CD14-positive monocyte (primary cell): ENCODE measurements at regions not wholly inside any gene's neighbourhood (a gene's known extent, or its start where the extent isn't known, plus 50 kb on each side); places are given as distances from the start of the nearest gene placed in this dataset.

Experiments used
- DNase-seq, 3 donors: peaks; one replicate each; pipeline ENCODE4 v3.0.0-alpha.2; 2011 to 2022
- H2AFZ ChIP-seq: 2 replicates; pipeline ENCODE4 v1.6.0; 2012; ENCODE audit warnings: mild to moderate bottlenecking, low read depth, low read length, inconsistent platforms; ENCODE audit not compliant: insufficient read depth, poor library complexity, severe bottlenecking
- H3K27ac ChIP-seq, 2 donors: 1 replicate in 1 of 2; 2 replicates in 1 of 2; pipeline ENCODE4 v1.5.1; 2012 to 2013; ENCODE audit warnings: low read length in 2 of 2, control low read depth in 1 of 2, inconsistent platforms in 1 of 2, low read depth in 1 of 2, mild to moderate bottlenecking in 1 of 2
- H3K27me3 ChIP-seq, 2 donors: one replicate each; pipeline versions ENCODE4 v1.6.0 to v1.6.1; 2011 to 2013; ENCODE audit warnings: low read length in 2 of 2; ENCODE audit not compliant: control insufficient read depth in 2 of 2, insufficient read depth in 2 of 2
- H3K36me3 ChIP-seq, 2 donors: replicated peaks in 1 of 2; 1 replicate in 1 of 2; 2 replicates in 1 of 2; pipeline versions ENCODE4 v1.5.1 to v1.6.1; 2012 to 2013; ENCODE audit warnings: low read length in 2 of 2, control low read depth in 1 of 2, inconsistent platforms in 1 of 2, mild to moderate bottlenecking in 1 of 2; ENCODE audit not compliant: insufficient read depth in 2 of 2, control insufficient read depth in 1 of 2
- H3K4me1 ChIP-seq, 2 donors: 1 replicate in 1 of 2; 2 replicates in 1 of 2; pipeline versions ENCODE4 v1.5.1 to v1.6.1; 2012 to 2013; ENCODE audit warnings: low read length in 2 of 2, control low read depth in 1 of 2, inconsistent platforms in 1 of 2, mild to moderate bottlenecking in 1 of 2, moderate library complexity in 1 of 2; ENCODE audit not compliant: insufficient read depth in 2 of 2, control insufficient read depth in 1 of 2
- H3K4me2 ChIP-seq: replicated peaks from 2 replicates; pipeline ENCODE3; 2012; ENCODE audit warnings: low read length, moderate library complexity, mild to moderate bottlenecking; ENCODE audit not compliant: poor library complexity, severe bottlenecking; ENCODE audit errors: extremely low read depth
- H3K4me3 ChIP-seq, 3 experiments: fragments of 200-600 bp in 1 of 3; sonication (generic) in 1 of 3; replicated peaks in 1 of 3; 1 replicate in 2 of 3; 2 replicates in 1 of 3; pipeline ENCODE4 v1.5.1; 2011 to 2013; ENCODE audit warnings: low read length in 3 of 3, mild to moderate bottlenecking in 3 of 3, control low read depth in 2 of 3, low read depth in 2 of 3, inconsistent platforms in 1 of 3, moderate library complexity in 1 of 3
- H3K79me2 ChIP-seq: 2 replicates; pipeline ENCODE4 v1.6.0; 2012; ENCODE audit warnings: mild to moderate bottlenecking, control low read depth, inconsistent platforms, low read length, moderate library complexity; ENCODE audit not compliant: insufficient read depth
- H3K9ac ChIP-seq: 2 replicates; pipeline ENCODE4 v1.6.0; 2017; ENCODE audit warnings: low read length, mild to moderate bottlenecking; ENCODE audit not compliant: insufficient read depth, poor library complexity, severe bottlenecking
- H3K9me3 ChIP-seq, 2 donors: replicated peaks in 1 of 2; 1 replicate in 1 of 2; 2 replicates in 1 of 2; pipeline versions ENCODE4 v1.5.1 to v1.6.1; 2012 to 2013; ENCODE audit warnings: low read length in 2 of 2, control low read depth in 1 of 2; ENCODE audit not compliant: control insufficient read depth in 1 of 2, insufficient read depth in 1 of 2
- H4K20me1 ChIP-seq: 2 replicates; pipeline ENCODE4 v1.6.0; 2012; ENCODE audit warnings: mild to moderate bottlenecking, low read length, control low read depth, moderate library complexity; ENCODE audit not compliant: insufficient read depth
- H3K27ac Mint-ChIP-seq, 7 donors: one replicate each; pipeline ENCODE4 v1.8.0; 2020; ENCODE audit warnings: mild to moderate bottlenecking in 7 of 7, mixed read lengths in 7 of 7, moderate library complexity in 6 of 7, inconsistent platforms in 2 of 7
- H3K27me3 Mint-ChIP-seq, 3 donors: one replicate each; pipeline ENCODE4 v1.8.0; 2021 to 2022; ENCODE audit warnings: low read depth in 3 of 3, mild to moderate bottlenecking in 3 of 3, mixed read lengths in 3 of 3, moderate library complexity in 3 of 3, inconsistent platforms in 1 of 3
- H3K36me3 Mint-ChIP-seq, 2 donors: one replicate each; pipeline ENCODE4 v1.8.0; 2020; ENCODE audit warnings: mixed read lengths in 2 of 2, inconsistent platforms in 1 of 2, mild to moderate bottlenecking in 1 of 2
- H3K4me1 Mint-ChIP-seq: one replicate; pipeline ENCODE4 v1.8.0; 2020; ENCODE audit warnings: mild to moderate bottlenecking, mixed read lengths
- H3K4me3 Mint-ChIP-seq, 2 donors: one replicate each; pipeline ENCODE4 v1.8.0; 2020; ENCODE audit warnings: mild to moderate bottlenecking in 2 of 2, mixed read lengths in 2 of 2, moderate library complexity in 1 of 2
- H3K9me3 Mint-ChIP-seq, 7 donors: one replicate each; pipeline ENCODE4 v1.8.0; 2020 to 2022; ENCODE audit warnings: mixed read lengths in 7 of 7, mild to moderate bottlenecking in 6 of 7, moderate library complexity in 6 of 7, inconsistent platforms in 2 of 7
- WGBS: methylation state at CpG from one replicate; pipeline ENCODE4 v1.1.5; 2013; ENCODE audit warnings: missing lambda C conversion rate; ENCODE audit not compliant: insufficient coverage; 5-methylcytosine and 5-hydroxymethylcytosine counted together
- intact Hi-C, 2 donors: fragments of 100-400 bp; cut with micrococcal nuclease; formaldehyde crosslinking; loops; one replicate each; pipeline versions ENCODE4 v1.15.0 to v1.15.1; 2023
- TF ChIP-seq, protein P1 (sequence below): fragments of 200-600 bp; IDR thresholded peaks from one replicate; pipeline ENCODE4 v1.8.0; 2022; ENCODE audit warnings: antibody characterized with exemption, mild to moderate bottlenecking

DNA sequence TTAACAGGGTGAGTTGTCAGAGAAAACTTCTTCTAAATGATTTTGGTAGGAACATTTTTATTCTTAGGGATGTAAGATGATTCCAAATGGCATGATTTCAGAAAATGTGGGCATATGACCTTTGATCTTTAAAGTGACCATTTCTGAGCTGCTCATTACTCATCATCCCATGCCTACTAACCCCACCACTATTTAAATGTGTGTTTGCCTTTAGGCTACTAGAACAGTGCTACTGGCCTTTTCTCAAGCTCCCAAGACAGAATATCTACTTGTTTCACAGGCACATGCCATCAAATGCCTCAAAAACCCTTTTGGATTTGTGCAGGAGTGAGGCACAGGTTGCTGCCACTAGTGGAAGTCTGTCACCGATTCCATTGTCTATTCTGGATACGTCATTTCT lies 428.2 kb downstream of the ADAM29 start:
- WGBS = no CpG with 5 or more reads among the region's 2 CpGs
- Histone ChIP-seq H3K9me3 (peaks cover 12 to 16% of the 10 kb centered on the region in 2 donors), H2AFZ (no peak overlapping the region), H3K27ac (no peak overlapping the region), H3K4me2 (no peak overlapping the region), H3K4me1 (no peaks in the 10 kb centered on the region), H4K20me1 (no peaks in the 10 kb centered on the region), H3K27me3 (no peaks in the 10 kb centered on the region), H3K4me3 (no peak overlapping the region), H3K36me3 (no peaks in the 10 kb centered on the region), H3K79me2 (no peaks in the 10 kb centered on the region), H3K9ac (no peak overlapping the region)
- no peaks in the 10 kb centered on the region for H3K4me1 Mint-ChIP-seq
- H3K27me3 Mint-ChIP-seq = no peaks in the 10 kb centered on the region
- H3K36me3 Mint-ChIP-seq = no peaks in the 10 kb centered on the region
- no peak for DNase-seq
- TF ChIP-seq, protein P1, sequence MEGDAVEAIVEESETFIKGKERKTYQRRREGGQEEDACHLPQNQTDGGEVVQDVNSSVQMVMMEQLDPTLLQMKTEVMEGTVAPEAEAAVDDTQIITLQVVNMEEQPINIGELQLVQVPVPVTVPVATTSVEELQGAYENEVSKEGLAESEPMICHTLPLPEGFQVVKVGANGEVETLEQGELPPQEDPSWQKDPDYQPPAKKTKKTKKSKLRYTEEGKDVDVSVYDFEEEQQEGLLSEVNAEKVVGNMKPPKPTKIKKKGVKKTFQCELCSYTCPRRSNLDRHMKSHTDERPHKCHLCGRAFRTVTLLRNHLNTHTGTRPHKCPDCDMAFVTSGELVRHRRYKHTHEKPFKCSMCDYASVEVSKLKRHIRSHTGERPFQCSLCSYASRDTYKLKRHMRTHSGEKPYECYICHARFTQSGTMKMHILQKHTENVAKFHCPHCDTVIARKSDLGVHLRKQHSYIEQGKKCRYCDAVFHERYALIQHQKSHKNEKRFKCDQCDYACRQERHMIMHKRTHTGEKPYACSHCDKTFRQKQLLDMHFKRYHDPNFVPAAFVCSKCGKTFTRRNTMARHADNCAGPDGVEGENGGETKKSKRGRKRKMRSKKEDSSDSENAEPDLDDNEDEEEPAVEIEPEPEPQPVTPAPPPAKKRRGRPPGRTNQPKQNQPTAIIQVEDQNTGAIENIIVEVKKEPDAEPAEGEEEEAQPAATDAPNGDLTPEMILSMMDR = no peak
- no peak overlapping the region for H3K4me3 Mint-ChIP-seq
- no peak overlapping the region for H3K27ac Mint-ChIP-seq
- intact Hi-C loops = no loop called here
- peaks cover 0 to 13% (median 7%) of the 10 kb centered on the region in 7 donors for H3K9me3 Mint-ChIP-seq

DNA sequence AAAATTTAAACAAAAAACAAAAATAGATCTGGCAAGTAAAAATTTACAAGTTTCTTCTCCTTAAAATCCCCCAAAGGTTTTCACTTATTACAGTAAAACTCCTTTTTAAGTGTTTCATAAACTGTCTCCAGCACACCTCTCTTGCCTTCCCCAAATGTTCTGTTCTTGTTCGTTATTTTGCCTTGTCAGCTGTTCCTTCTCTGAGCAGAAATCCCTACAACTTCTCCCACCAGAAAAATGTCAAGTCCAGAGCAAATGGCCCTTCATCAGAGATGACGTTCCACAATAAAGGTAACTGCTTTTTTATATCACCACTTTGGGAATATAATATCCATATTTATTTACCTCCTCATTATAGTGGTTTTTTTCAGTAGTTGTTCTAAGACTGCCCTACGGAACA lies 432.1 kb downstream of the ADAM29 start:
- Histone ChIP-seq H3K9me3 (peaks cover 0 to 12% of the 10 kb centered on the region in 2 donors), H2AFZ (no peak overlapping the region), H3K27me3 (no peaks in the 10 kb centered on the region), H3K27ac (no peak overlapping the region), H4K20me1 (no peaks in the 10 kb centered on the region), H3K4me3 (no peak overlapping the region), H3K79me2 (no peaks in the 10 kb centered on the region), H3K9ac (no peak overlapping the region), H3K36me3 (no peaks in the 10 kb centered on the region), H3K4me2 (no peak overlapping the region), H3K4me1 (no peaks in the 10 kb centered on the region)
- H3K27me3 Mint-ChIP-seq = peaks cover 0 to 2% (median 0%) of the 10 kb centered on the region in 3 donors
- H3K9me3 Mint-ChIP-seq = peaks cover 0 to 6% (median 1%) of the 10 kb centered on the region in 7 donors
- H3K36me3 Mint-ChIP-seq = no peaks in the 10 kb centered on the region
- DNase-seq = no peak
- no peak overlapping the region for H3K27ac Mint-ChIP-seq
- H3K4me3 Mint-ChIP-seq = no peak overlapping the region
- TF ChIP-seq, protein P1 = no peak
- WGBS = 86% methylated on average over 1 of the region's 3 CpGs
- intact Hi-C loops = no loop called here
- no peaks in the 10 kb centered on the region for H3K4me1 Mint-ChIP-seq
